Upper lobe of left lung (tissue), 4 donors: ENCODE measurements at regions not wholly inside any gene's neighbourhood (a gene's known extent, or its start where the extent isn't known, plus 50 kb on each side); places are given as distances from the start of the nearest gene placed in this dataset.

ENCODE experiments used
- POLR2A ChIP-seq, 4 donors: fragments of 450-650 bp; IDR thresholded peaks; one replicate each; pipeline ENCODE4 v1.5.1; 2016 to 2017; ENCODE audit warnings: antibody characterized with exemption in 4 of 4, mild to moderate bottlenecking in 2 of 4
- POLR2AphosphoS5 ChIP-seq, 2 donors: sonication (generic); formaldehyde crosslinking; IDR thresholded peaks; one replicate each; pipeline ENCODE4 v1.5.1; 2017; ENCODE audit warnings: antibody characterized with exemption in 2 of 2
- TF ChIP-seq, protein P1 (sequence below), 6 experiments: fragments of 450-650 bp in 4 of 6; fragments of 200-600 bp in 2 of 6; sonication (generic) in 2 of 6; IDR thresholded peaks; one replicate each; pipeline ENCODE4 v1.5.1; 2016 to 2019; ENCODE audit warnings: antibody characterized with exemption in 6 of 6

DNA sequence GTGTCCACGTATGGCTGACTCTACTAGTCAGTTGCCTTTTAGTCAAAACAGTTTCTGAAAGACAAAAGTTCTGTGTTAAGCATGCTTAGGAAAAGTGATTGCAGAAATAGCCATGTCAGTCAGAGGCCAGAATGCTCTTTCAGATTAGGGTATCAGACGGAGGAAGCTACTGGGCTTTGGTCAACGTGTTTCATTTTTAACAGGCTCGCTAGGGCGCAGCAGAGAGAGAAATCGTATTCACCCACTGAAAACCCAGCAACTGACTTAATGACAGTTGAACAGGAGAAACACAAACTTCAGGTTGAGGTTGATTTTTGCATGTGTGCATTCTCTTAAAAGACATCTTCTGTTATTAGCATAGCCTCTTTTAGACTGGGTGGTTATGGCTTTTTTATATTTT, 322.6 kb upstream of the KIAA1217 start:
- TF ChIP-seq, protein P1, sequence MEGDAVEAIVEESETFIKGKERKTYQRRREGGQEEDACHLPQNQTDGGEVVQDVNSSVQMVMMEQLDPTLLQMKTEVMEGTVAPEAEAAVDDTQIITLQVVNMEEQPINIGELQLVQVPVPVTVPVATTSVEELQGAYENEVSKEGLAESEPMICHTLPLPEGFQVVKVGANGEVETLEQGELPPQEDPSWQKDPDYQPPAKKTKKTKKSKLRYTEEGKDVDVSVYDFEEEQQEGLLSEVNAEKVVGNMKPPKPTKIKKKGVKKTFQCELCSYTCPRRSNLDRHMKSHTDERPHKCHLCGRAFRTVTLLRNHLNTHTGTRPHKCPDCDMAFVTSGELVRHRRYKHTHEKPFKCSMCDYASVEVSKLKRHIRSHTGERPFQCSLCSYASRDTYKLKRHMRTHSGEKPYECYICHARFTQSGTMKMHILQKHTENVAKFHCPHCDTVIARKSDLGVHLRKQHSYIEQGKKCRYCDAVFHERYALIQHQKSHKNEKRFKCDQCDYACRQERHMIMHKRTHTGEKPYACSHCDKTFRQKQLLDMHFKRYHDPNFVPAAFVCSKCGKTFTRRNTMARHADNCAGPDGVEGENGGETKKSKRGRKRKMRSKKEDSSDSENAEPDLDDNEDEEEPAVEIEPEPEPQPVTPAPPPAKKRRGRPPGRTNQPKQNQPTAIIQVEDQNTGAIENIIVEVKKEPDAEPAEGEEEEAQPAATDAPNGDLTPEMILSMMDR (IDR thresholded peaks at IDR 0.05) = no peak
- TF ChIP-seq POLR2A (IDR thresholded peaks at IDR 0.05) (no peak), POLR2AphosphoS5 (IDR thresholded peaks at IDR 0.05) (no peak)
